ENCODE measurements at regions not wholly inside any gene's neighbourhood (a gene's known extent, or its start where the extent isn't known, plus 50 kb on each side); places are given as distances from the start of the nearest gene placed in this dataset.

- FAIRE-seq: no peak
These were observed 85.6 kb downstream of the SNAPC1 start for GRCh38 chr14:61847861-61848260.

DNA sequence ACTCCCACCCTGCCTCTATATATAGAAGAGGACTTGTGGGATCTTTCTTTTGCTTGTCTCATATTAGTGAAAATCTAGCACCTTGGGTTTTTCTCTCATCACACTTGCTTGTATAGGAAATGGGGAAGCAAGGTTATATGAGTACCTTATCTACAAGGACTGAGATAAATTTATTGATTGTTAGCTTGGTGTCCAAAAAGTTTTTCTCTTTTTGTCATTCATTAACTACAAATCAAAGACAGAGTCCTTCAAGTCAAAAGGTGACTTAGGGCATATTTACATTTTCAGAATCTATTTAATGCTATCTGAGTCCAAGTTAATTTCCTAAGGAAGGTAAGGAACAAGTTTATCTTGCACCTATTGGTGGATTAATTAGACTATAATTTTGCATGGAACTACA lies 92.7 kb downstream of the SNAPC1 start:
- no peak for FAIRE-seq

DNA sequence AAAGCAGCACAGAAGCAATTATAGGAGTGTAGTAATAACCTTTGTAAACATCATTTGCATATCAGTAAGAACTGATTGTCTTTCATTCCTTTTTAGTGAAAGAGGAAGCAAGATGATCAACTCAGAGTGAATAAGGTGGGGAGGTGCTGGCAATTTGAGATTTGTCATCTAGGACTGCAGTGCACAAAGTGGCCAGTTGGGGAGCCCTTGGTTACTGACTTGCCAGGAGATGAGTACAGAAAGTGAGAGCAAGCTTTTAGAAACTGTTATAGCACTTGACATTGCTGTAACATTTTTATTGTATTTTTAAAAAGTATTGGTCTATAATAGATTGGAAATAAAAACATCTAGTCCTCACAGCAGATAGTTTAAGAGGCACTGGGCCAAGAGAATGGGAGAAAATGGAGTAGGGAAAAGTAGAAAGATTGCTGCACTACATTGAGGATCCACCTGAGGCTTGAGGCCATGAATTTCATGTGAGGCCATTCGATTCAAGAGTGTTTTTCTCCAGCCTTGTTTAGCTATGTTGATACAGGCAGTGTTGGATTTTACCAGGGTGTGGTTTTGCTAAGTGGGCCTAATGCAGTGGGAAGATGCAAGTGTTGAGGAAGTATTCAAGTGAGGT lies 98.2 kb downstream of the SNAPC1 start:
- FAIRE-seq: no peak

DNA sequence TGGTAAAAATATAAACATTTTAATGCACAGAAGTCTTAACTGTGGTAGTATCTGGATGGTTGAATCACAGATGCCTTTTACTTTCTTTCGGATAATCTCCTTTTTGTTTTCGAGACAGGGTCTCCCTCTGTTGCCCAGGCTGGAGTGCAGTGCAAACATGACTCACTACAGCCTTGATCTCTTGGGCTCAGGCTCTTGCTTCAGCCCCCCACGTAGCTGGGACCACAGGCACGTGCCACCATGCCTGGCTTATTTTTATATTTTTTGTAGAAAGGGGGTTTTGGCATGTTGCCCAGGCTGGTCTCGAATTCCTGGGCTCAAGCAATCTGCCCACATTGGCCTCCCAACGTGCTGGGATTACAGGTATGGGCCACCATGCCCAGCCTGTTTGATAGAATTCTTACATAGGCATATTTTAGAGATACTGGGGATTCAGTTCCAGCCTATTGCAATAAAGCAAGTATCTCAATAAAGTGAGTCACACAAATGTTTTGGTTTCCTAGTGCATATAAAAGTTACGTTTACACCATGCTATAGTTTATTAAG lies 99.2 kb downstream of the SNAPC1 start:
- FAIRE-seq: no peak

DNA sequence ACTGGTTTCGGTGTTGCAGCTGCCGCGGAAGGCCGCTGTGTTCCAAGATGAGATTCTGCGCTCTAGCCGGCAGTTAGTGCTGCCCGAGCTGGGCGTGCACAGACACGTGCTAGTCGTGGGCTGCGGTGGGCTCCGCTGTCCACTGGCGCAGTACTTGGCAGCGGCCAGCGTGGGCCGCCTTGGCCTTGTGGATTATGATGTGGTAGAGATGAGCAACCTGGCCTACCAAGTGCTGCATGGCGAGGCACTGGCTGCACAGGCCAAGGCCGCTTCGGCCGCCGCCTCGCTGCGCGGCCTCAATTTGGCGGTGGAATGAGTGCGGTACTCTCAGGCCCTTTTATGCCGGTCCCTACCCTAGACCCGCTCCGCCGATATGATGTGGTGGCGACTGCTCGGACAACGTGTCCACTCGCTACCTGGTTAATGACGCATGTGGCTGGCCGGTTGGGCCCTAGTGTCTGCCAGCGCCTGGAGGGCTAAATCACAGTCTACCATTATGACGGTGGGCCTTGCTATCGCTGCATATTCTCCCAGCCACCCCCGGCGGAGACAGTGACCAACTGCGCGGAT lies 102.2 kb downstream of the SNAPC1 start:
- no peak for FAIRE-seq

DNA sequence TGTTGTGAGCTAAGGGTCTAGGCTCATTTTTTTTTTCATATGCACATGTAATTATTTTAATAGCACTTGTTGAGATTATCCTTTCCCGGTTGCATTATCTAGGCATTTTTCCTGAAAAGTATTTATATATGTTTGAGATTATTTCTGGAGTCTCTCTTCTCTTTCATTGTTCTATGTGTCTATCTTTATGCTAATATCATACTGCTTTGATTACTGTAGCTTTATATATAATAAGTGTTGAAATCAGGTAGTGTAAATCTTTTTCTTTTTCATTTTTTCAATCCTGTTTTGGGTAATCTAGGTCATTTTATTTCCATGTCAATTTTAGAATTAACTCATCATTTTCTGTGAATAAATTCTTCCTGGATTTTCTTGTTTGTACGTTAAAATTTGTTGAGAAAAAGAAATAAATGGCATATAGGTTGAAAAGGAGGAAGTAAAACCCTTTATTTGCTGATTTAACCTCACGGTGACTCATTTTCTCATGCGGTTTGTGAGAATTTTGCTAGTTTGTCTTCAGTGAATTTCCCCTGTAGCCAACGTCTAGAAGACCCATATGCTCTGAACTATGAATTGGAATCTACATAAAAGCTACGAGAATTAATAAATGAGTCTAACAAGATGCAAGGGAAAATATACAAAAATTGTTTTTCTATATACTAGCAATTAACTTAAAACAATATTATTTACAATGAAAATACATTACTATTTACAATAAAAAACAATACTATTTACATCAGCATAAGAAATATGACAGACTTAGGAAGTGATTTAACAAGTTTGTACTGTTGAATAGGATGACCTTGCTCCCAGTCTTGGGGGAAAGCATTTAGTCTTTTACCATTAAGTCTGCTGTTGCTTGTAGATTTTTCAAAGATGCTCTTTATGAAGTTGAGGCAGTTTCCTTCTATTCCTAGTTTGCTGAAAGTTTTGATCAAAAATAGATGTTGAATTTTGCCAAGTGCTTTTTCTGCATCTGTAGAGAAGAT lies 105.0 kb downstream of the SNAPC1 start:
- no peak for FAIRE-seq

DNA sequence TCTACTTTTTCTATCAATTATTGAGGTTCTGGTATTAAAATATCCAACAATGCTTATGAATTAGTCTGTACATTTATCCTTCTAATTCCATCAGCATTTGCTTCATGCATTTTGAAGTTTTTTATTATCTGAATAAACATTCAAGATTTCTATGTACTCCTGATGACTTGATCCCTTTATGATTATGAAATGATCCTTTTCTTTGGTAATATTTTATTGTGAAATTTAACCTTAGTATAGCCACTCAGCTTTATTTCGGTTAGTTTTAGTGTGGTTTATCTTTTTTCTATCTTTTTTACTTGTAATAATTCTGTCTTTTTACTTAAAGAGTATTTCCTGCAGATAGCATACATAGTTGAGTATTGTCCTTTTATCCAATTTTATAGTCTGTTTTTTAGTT lies 106.6 kb downstream of the SNAPC1 start:
- no peak for FAIRE-seq

GRCh38 chr14:61870163-61870562 lies 107.9 kb downstream of the SNAPC1 start:
- FAIRE-seq: no peak

DNA sequence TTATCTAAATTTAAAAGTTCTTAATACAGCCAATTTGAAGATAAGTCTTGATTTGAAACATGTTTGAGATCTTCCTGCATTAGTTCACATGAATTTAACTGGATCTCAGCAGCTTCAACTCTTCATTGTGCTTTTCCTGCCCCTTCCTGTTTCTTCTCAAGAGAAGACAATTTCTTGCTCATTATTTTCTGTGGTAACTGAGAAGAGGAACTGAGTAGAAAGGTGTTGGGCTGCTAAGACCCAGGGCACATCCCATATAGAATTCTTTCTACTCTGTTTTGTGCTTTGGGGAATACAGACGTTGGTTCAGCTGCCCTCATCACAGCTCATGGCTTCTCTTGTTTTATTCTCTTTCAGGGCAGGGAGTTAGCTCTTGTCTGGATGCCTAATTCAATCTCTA lies 110.2 kb downstream of the SNAPC1 start:
- no peak for FAIRE-seq

- no peak for FAIRE-seq
These were observed 113.3 kb downstream of the SNAPC1 start for GRCh38 chr14:61875483-61875882.

DNA sequence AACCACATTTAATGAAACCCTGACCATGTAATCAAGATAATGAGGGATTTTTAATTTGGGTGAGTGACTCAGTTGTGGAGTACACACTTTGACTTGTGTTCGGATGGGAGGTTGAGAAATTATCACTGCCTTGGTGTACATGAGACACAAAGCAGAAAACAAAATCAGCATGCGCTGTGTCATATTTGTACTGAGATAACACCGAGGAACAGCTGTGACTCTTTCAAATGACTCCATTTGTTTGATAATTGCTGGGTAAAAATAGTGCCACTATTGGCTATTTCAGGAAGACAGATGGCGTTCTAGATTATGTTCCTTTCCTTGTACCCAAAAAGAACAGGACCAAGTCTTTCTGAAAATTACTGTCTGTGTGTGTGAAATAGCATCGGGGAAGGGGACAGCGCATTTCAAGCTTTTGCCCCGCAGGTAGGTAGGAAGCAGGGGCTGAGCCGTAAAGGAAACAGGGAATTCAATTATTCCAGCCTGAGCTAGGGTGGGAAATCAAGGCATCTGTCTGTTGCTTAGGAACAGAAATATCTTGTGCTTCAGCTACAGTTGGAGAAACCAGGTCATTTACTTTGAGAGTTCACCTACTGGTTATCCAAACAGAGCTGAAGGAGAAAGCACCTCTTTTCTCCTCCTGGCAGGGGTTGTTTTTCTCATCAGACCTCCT lies 114.3 kb downstream of the SNAPC1 start:
- no peak for FAIRE-seq

DNA sequence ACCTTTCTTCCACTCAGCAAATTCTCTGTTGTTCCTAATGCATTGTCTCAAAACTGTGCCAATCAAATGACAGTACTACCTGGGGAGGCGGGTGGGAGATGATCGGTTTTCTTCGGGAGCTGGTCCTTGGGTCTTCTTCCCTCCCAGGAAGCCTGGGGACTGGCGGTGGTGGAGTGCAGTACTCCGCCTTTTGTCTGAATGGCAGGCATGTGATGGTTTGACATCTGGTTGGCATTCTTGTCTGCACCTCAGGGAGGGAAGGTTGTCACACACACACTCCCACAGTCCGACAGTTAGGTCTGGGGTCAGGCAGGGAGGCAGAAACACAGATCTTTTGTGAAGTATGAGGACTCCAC lies 114.8 kb downstream of the SNAPC1 start:
- FAIRE-seq: no peak

DNA sequence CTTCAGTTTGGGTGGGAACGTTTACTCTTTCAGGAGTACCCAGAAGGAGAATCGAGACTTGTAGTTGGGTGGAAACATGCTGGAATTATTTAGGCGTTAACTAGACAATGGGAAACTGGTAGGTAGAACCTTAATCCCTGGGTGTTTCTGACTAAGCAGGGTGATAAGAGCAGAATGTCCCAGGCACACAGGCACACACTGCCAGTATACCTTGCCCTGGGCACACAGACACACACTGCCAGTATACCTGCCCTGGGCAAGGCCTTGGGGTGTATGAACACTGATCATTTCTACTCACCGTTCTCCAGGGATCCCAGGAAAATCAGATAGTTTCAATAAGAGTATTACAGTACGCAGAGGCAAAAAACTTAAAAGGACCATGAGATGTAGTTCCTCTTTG lies 115.5 kb downstream of the SNAPC1 start:
- no peak for FAIRE-seq

DNA sequence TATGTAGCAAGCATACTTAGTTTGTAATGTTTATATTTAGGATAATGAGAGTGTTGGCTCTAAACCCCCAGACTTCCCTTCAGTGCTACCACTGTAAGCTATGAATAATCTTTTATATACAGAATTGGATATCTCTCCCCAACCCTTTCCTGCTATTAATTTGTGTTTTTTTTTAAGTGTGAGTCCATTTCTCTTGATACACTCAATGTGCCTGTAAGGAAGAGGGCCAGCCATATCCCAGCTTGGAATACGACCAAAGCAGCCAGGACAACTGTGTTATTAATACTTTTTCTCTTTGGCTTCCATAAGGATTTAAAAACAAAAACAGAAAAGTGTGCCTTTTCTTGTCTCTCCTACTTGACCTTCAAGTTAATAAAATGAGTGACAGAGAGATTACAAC lies 116.7 kb downstream of the SNAPC1 start:
- FAIRE-seq: no peak

DNA sequence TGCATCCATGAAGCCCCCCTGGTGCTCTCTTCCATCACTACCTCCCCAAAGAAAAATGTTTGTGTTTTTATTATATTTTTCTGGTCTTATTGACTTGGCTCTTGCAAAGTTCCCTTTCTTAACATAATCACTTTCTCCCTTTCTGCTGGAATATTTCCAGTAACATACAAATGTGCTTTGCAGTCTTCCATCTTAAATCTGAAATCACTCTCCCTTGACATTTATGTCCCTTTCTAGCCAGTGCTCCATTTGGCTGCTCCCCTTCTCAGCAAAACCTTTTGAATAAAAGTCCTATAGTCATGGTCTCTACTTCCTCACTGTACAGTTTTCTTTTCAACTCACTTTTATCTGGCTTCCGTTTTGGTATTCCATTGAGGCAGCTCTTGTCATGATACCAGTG lies 118.8 kb downstream of the SNAPC1 start:
- no peak for FAIRE-seq

DNA sequence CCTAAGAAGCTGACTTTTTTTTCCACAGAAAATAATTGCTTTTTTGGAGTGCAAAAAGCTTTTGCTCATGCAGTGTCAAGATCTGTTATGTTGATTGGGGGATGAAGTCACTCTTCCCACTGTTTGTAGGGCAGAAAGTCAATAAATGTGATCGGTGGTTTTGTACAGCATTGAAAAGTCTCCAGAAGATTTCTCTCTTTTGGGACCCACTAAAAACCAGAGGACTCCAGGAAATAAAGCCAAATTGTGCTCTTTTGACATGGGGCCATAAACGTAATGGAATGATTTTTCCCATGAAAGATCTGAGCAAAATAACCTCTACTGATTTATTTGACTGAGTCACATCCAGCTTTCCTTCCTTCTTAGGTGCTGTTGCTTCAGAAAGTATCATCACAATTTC lies 122.5 kb downstream of the SNAPC1 start:
- FAIRE-seq: no peak

- no peak for FAIRE-seq
These were observed 123.2 kb downstream of the SNAPC1 start for GRCh38 chr14:61885203-61885961.

DNA sequence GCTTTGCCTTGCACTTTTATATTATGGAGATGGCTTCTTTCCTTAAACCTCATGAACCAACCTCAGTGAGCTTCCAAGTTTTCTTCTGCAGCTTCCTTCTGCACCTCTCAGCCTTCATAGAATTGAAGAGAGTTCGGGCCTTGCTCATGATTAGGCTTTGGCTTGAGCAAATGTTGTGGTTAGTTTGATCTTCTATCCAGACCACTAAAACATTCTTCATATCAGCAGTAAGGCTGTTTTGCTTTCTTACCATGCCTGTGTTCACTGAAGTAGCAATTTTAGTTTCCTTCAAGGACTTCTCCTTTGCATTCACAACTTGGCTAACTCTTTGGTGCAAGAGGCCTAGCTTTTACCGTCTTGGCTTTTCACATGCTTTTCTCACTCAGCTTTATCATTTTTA lies 125.4 kb downstream of the SNAPC1 start:
- FAIRE-seq: no peak

DNA sequence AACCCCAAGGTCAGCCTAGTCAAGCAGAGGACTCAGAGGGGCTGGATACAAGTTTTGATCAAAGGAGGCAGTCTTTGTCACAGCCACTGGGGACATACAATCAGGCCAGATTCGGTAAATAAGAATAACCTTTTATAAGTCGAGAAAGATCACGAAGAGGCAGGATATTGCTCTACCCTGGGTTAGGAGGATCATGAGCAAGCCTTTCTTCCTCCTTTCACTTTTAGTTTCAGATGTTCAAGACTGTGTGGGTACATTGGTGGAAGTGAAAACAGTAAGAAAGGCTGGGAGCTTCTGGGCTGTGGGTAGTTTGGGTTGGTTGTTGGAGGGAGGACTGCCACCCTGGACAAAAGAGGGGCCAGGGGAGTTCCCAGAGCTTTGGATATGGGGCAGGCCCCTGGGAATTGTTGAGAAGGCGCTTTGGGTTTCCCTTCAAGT lies 127.7 kb downstream of the SNAPC1 start:
- no peak for FAIRE-seq

- FAIRE-seq: no peak
These were observed 128.9 kb downstream of the SNAPC1 start for GRCh38 chr14:61891170-61891569.

DNA sequence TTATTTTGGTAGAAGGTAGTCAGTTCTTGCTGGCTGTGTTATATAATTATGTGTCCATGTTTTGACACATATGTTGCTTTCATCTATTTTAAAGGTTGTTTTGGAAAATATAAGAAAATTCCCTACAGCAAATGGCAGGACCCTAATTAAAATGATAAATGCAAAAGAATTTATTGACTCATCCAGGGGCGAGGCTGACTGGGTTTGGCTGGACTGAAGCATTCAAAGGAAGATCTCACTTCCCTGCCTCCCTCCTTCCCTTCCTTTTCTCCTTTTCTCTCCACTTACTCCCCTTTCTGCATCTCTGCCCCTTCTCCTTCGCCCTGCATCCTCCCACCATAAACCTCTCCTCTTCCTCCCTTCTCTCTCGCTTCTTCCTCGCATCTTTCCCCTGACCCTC lies 129.6 kb downstream of the SNAPC1 start:
- FAIRE-seq: no peak

GRCh38 chr14:61893371-61893940 lies 131.2 kb downstream of the SNAPC1 start:
- no peak for FAIRE-seq
